Esophagus squamous epithelium (tissue), 4 donors: ENCODE measurements at regions not wholly inside any gene's neighbourhood (a gene's known extent, or its start where the extent isn't known, plus 50 kb on each side); places are given as distances from the start of the nearest gene placed in this dataset.

Experiments
- POLR2A ChIP-seq, 4 donors: fragments of 450-650 bp; IDR thresholded peaks; one replicate each; pipeline ENCODE4 v1.6.1; 2017; ENCODE audit warnings: antibody characterized with exemption in 4 of 4, mild to moderate bottlenecking in 4 of 4, moderate library complexity in 3 of 4
- TF ChIP-seq, protein P1 (sequence below), 6 experiments: fragments of 450-650 bp in 4 of 6; fragments of 200-600 bp in 2 of 6; sonication (generic) in 2 of 6; IDR thresholded peaks; one replicate each; pipeline ENCODE4 v1.5.1; 2016 to 2019; ENCODE audit warnings: antibody characterized with exemption in 6 of 6, mild to moderate bottlenecking in 4 of 6, moderate library complexity in 4 of 6

DNA sequence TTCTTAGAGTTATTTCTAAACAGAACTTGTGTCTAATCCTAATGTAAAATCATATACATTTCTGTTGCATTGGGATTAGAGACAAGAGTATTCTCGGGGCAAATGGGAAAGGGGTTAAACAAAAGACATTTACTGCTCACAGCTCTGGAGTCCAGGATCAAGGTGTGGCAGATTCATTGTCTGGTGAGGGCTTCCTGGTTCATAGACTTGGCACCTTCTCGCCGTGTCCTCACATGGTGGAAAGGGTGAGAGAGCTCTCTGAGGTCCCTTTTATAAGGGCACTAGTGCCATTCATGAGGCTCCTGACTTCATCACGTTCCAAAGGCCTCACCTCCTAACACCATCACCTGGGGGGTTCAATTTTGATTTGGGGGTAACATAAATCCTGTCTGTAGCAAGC is 90.3 kb upstream of the PRKX start:
- TF ChIP-seq, protein P1, sequence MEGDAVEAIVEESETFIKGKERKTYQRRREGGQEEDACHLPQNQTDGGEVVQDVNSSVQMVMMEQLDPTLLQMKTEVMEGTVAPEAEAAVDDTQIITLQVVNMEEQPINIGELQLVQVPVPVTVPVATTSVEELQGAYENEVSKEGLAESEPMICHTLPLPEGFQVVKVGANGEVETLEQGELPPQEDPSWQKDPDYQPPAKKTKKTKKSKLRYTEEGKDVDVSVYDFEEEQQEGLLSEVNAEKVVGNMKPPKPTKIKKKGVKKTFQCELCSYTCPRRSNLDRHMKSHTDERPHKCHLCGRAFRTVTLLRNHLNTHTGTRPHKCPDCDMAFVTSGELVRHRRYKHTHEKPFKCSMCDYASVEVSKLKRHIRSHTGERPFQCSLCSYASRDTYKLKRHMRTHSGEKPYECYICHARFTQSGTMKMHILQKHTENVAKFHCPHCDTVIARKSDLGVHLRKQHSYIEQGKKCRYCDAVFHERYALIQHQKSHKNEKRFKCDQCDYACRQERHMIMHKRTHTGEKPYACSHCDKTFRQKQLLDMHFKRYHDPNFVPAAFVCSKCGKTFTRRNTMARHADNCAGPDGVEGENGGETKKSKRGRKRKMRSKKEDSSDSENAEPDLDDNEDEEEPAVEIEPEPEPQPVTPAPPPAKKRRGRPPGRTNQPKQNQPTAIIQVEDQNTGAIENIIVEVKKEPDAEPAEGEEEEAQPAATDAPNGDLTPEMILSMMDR (IDR thresholded peaks at IDR 0.05) = no peak
- TF ChIP-seq POLR2A (IDR thresholded peaks at IDR 0.05) = no peak
